Body of pancreas (tissue), 4 donors: ENCODE measurements at regions not wholly inside any gene's neighbourhood (a gene's known extent, or its start where the extent isn't known, plus 50 kb on each side); places are given as distances from the start of the nearest gene placed in this dataset.

Experiments
- CTCF ChIP-seq, 7 experiments: fragments of 450-650 bp in 4 of 7; fragments of 200-600 bp in 3 of 7; sonication (generic) in 3 of 7; IDR thresholded peaks; one replicate each; pipeline ENCODE4 v1.5.1; 2016 to 2019; ENCODE audit warnings: antibody characterized with exemption in 7 of 7
- POLR2A ChIP-seq, 3 donors: fragments of 450-650 bp; IDR thresholded peaks; one replicate each; pipeline ENCODE4 v1.6.1; 2016; ENCODE audit warnings: antibody characterized with exemption in 3 of 3, mild to moderate bottlenecking in 2 of 3

DNA sequence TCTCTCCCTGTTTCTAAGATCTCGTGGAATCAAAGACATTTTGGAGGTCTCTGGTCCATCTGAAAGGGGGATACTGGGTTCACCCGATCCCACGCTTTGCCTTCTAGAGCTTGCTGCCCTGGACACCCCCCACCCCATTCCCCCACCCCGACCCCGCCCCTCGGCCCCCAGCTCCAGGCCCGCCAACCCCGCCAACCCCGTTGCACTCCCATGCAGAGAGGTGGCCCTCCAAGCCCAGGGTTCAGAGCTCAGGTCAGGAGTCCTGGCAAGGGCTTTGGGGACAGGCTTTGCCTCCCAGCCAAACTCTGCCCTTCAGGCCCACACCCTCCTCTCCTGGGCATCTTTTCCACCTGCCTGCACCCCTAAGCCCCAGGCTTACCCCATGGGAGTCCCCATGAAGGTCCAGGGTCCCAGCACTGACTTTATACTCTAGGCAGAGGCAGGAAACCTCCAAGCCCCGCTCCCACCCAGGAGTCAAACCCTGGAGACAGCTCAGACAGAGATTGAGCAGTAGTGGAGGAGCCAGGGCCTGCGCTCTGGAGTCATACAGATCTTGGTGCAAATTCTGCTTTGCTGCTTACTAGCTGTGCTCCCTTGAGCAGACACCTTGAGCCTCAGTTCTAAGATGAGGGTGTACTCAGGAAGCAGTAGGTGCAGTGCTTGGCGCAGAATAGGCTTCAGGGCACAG is 155.9 kb downstream of the FOXD2 start:
- no peak for TF ChIP-seq CTCF (IDR thresholded peaks at IDR 0.05)
- TF ChIP-seq POLR2A (IDR thresholded peaks at IDR 0.05) = no peak
